PC-3 (cell line): ENCODE measurements at regions not wholly inside any gene's neighbourhood (a gene's known extent, or its start where the extent isn't known, plus 50 kb on each side); places are given as distances from the start of the nearest gene placed in this dataset.

Experiments used
- ATAC-seq: fragments of 200-7000 bp; cut with Tn5 transposase; 2 replicates; pipeline ENCODE4 v1.9.1; 2020; ENCODE audit warnings: mild to moderate bottlenecking, moderate library complexity
- BruUV-seq: library from RNA; stranded (reverse); fragments of 400-500 nt; replicated peaks from 2 replicates; lab custom pipeline; 2021; lab: Mats Ljungman, UMichigan
- CTCF ChIA-PET: fragments of 300-600 bp; sonication (Branson Sonifier 250); formaldehyde crosslinking; loops from one replicate; lab custom pipeline; 2022; ENCODE audit warnings: antibody characterized with exemption; lab: Charles Lee
- POLR2A ChIA-PET: fragments of 300-600 bp; sonication (Branson Sonifier 250); formaldehyde crosslinking; loops from one replicate; lab custom pipeline; 2022; ENCODE audit warnings: antibody characterized with exemption; ENCODE audit not compliant: unreplicated experiment; lab: Charles Lee
- DNase-seq: peaks from one replicate; pipeline ENCODE4 v3.0.0-alpha.2; 2015
- H2AFZ ChIP-seq: fragments of 300-600 bp; sonication (generic); 2 replicates; pipeline ENCODE4 v1.6.0; 2016; ENCODE audit warnings: antibody characterized with exemption, low read length
- H3F3A ChIP-seq: fragments of 300-600 bp; sonication (generic); one replicate; pipeline ENCODE4 v1.6.0; 2017; ENCODE audit warnings: antibody characterized with exemption, low read length, control low read depth, mild to moderate bottlenecking; ENCODE audit not compliant: unreplicated experiment
- H3K27ac ChIP-seq: fragments of 300-600 bp; sonication (generic); 2 replicates; pipeline ENCODE4 v1.5.1; 2016; ENCODE audit warnings: mild to moderate bottlenecking, low read length
- H3K27me3 ChIP-seq: fragments of 300-600 bp; sonication (generic); 2 replicates; pipeline ENCODE4 v1.6.1; 2016; ENCODE audit warnings: low read length, mixed read lengths
- H3K36me3 ChIP-seq: fragments of 300-600 bp; sonication (generic); 2 replicates; pipeline ENCODE4 v1.6.1; 2016; ENCODE audit warnings: low read depth, mixed run types, low read length, mixed read lengths
- H3K4me1 ChIP-seq: fragments of 300-600 bp; sonication (generic); 2 replicates; pipeline ENCODE4 v1.5.1; 2016; ENCODE audit warnings: low read length; ENCODE audit not compliant: insufficient read depth
- H3K4me2 ChIP-seq: fragments of 300-600 bp; sonication (generic); 2 replicates; pipeline ENCODE4 v1.6.0; 2016; ENCODE audit warnings: low read length
- H3K4me3 ChIP-seq: fragments of 300-600 bp; sonication (generic); 2 replicates; pipeline ENCODE4 v1.5.1; 2016; ENCODE audit warnings: mild to moderate bottlenecking, low read length, mixed read lengths
- H3K79me2 ChIP-seq: fragments of 300-600 bp; sonication (generic); 2 replicates; pipeline ENCODE4 v1.6.1; 2017; ENCODE audit warnings: low read length, mixed read lengths
- H3K9ac ChIP-seq: fragments of 300-600 bp; sonication (generic); 2 replicates; pipeline ENCODE4 v1.6.0; 2016; ENCODE audit warnings: mild to moderate bottlenecking, low read length
- H3K9me2 ChIP-seq: fragments of 300-600 bp; sonication (generic); replicated peaks from 2 replicates; pipeline ENCODE4 v1.6.1; 2016; ENCODE audit warnings: mixed run types, low read length, mixed read lengths
- H3K9me3 ChIP-seq: fragments of 300-600 bp; sonication (generic); 2 replicates; pipeline ENCODE4 v1.6.1; 2016; ENCODE audit warnings: low read length, mixed read lengths
- H4K20me1 ChIP-seq: fragments of 300-600 bp; sonication (generic); 2 replicates; pipeline ENCODE4 v1.6.1; 2016; ENCODE audit warnings: low read length, mixed read lengths
- CTCF ChIP-seq: fragments of 300-600 bp; sonication (generic); conservative IDR thresholded peaks from 2 replicates; pipeline ENCODE4 v1.5.1; 2017; ENCODE audit warnings: antibody characterized with exemption, low read depth, mild to moderate bottlenecking, low read length
- EZH2 ChIP-seq: fragments of 300-600 bp; sonication (generic); IDR thresholded peaks from one replicate; pipeline ENCODE4 v1.6.1; 2017; ENCODE audit warnings: antibody characterized with exemption, mild to moderate bottlenecking, low read length; ENCODE audit not compliant: unreplicated experiment
- EZH2phosphoT487 ChIP-seq: fragments of 300-600 bp; sonication (generic); IDR thresholded peaks from 2 replicates; pipeline ENCODE4 v1.6.1; 2018; ENCODE audit warnings: mild to moderate bottlenecking, antibody characterized with exemption, low read length, borderline replicate concordance
- intact Hi-C: fragments of 100-400 bp; cut with micrococcal nuclease; formaldehyde crosslinking; loops from 2 replicates; pipeline ENCODE4 v1.9.0; 2023

DNA sequence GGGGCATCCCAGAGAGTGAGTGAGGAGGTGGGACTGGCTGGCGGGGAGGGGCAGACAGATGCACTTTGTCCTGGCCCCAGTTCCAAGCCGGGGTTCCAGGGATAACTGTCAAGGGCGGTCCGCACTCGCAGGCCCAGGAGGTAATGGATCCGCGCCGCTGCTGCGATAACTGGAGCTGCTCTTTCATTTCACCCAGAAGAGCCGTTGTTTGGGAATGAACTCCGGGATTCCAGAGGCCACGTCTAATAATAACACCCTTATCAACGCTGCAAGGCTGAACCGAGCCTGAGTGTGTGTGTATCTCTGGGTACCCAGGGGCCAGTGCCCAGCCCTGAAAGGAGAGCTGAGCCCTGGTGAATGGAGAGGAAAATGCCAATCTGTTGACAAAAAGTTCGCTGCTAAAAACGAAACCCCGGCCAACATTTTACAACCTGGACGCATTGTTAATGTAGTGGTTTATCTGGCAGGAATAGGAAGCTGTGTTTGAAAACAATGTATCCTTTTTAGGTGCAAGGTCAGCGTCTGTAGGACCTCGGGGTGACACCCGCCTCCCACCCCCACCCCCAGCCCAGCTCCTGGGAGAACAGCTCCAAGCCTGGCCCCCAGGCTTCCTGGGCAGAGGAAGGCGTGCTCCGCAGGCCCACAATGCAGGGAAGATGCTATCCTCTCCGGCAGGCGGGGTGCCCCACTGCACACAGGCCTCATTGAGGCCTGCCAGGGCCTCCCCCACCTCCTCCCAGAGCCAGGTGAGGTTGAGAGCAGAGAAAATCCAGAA is 119.7 kb downstream of the PROX1 start:
- no peaks in the 10 kb centered on the region for H4K20me1 ChIP-seq
- ChIA-PET CTCF (no interaction called here), POLR2A (no interaction called here)
- ATAC-seq, result no peak
- BruUV-seq, result no TSS peak
- H3K4me3 ChIP-seq, result no peak overlapping the region
- H3K27me3 ChIP-seq, result peaks cover 11% of the 10 kb centered on the region; the same call in 1 of the 2 replicates
- peak overlapping the region; percentile 46 for H3K4me2 ChIP-seq
- H3K9me2 ChIP-seq, result no peaks in the 10 kb centered on the region
- DNase-seq, result no peak
- no peaks in the 10 kb centered on the region for H3F3A ChIP-seq
- H3K9ac ChIP-seq, result no peak overlapping the region
- H3K27ac ChIP-seq, result no peak overlapping the region
- TF ChIP-seq EZH2, result no peak
- no peak for TF ChIP-seq CTCF
- TF ChIP-seq EZH2phosphoT487, result no peak
- no peaks in the 10 kb centered on the region for H3K79me2 ChIP-seq
- H2AFZ ChIP-seq, result no peak overlapping the region
- intact Hi-C loops, result no loop called here
- no peaks in the 10 kb centered on the region for H3K36me3 ChIP-seq
- no peaks in the 10 kb centered on the region for H3K9me3 ChIP-seq
- H3K4me1 ChIP-seq, result peaks cover 11% of the 10 kb centered on the region

- no peaks in the 10 kb centered on the region for H3F3A ChIP-seq
- TF ChIP-seq EZH2phosphoT487 (no peak), CTCF (no peak), EZH2 (no peak)
- H3K9me2 ChIP-seq, result no peaks in the 10 kb centered on the region
- H3K4me3 ChIP-seq, result no peak overlapping the region
- H4K20me1 ChIP-seq, result no peaks in the 10 kb centered on the region
- H3K4me1 ChIP-seq, result peaks cover 6% of the 10 kb centered on the region
- DNase-seq (no peak), ATAC-seq (no peak)
- intact Hi-C loops, result no loop called here
- CTCF ChIA-PET, result no interaction called here
- H3K9me3 ChIP-seq, result no peaks in the 10 kb centered on the region
- no peaks in the 10 kb centered on the region for H3K79me2 ChIP-seq
- H3K4me2 ChIP-seq, result no peak overlapping the region
- H2AFZ ChIP-seq, result no peak overlapping the region
- H3K9ac ChIP-seq, result no peak overlapping the region
- no peak overlapping the region for H3K27ac ChIP-seq
- H3K36me3 ChIP-seq, result no peaks in the 10 kb centered on the region
- BruUV-seq, result no TSS peak
- POLR2A ChIA-PET, result no interaction called here
- peaks cover 13% of the 10 kb centered on the region; the same call in 1 of the 2 replicates for H3K27me3 ChIP-seq
Measured at GRCh38 chr1:214108097-214108446, 120.3 kb downstream of the PROX1 start.

DNA sequence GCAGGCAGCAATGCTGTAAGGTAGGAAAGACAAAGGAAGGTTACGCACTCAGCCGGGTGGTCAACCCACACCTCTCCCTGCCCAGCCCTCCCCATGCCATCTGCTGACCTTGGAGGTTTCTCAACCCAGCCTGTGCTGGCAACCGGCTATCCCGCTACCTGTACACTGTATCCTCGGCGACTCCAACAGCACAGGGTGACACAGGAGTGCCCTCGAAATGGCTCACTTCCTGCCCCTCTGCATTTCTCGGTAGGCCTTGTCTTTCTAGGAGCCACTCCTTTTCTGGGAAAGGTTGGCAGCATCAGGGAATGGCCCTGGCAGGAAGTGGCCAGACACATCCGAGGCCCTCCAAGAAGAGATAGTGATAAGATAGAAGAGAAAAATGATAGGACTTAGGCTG is 124.0 kb downstream of the PROX1 start:
- no peaks in the 10 kb centered on the region for H3K36me3 ChIP-seq
- DNase-seq, result no peak
- no peaks in the 10 kb centered on the region for H3K9me3 ChIP-seq
- TF ChIP-seq CTCF (no peak), EZH2 (no peak), EZH2phosphoT487 (no peak)
- no peak overlapping the region for H2AFZ ChIP-seq
- no peaks in the 10 kb centered on the region for H3K9me2 ChIP-seq
- H3K27me3 ChIP-seq, result peaks cover 32% of the 10 kb centered on the region; the same call in 1 of the 2 replicates
- H3K9ac ChIP-seq, result no peak overlapping the region
- no peak overlapping the region for H3K27ac ChIP-seq
- no peak for ATAC-seq
- BruUV-seq, result no TSS peak
- intact Hi-C loops, result no loop called here
- H3K4me3 ChIP-seq, result no peak overlapping the region
- CTCF ChIA-PET, result no interaction called here
- no peak overlapping the region for H3K4me2 ChIP-seq
- H3F3A ChIP-seq, result no peaks in the 10 kb centered on the region
- POLR2A ChIA-PET, result no interaction called here
- H3K79me2 ChIP-seq, result no peaks in the 10 kb centered on the region
- H4K20me1 ChIP-seq, result no peaks in the 10 kb centered on the region
- H3K4me1 ChIP-seq, result no peaks in the 10 kb centered on the region
